HCT116 (cell line): ENCODE measurements at regions not wholly inside any gene's neighbourhood (a gene's known extent, or its start where the extent isn't known, plus 50 kb on each side); places are given as distances from the start of the nearest gene placed in this dataset.

Experiments
- ATAC-seq: fragments of 200-7000 bp; cut with Tn5 transposase; 2 replicates; pipeline ENCODE4 v1.9.1; 2020; ENCODE audit warnings: mild to moderate bottlenecking, moderate library complexity
- BruUV-seq: library from RNA; stranded (reverse); fragments of 400-500 nt; replicated peaks from 2 replicates; lab custom pipeline; 2021; lab: Mats Ljungman, UMichigan
- CTCF ChIA-PET: fragments of 300-600 bp; sonication (Branson Sonifier 250); formaldehyde crosslinking; loops from one replicate; lab custom pipeline; 2021; ENCODE audit warnings: antibody characterized with exemption; lab: Charles Lee
- POLR2A ChIA-PET: fragments of 300-600, 350-600 bp; sonication (Branson Sonifier 250); formaldehyde crosslinking; loops from one replicate; lab custom pipeline; 2021; ENCODE audit warnings: antibody characterized with exemption; lab: Charles Lee
- RAD21 ChIA-PET, 2 experiments: fragments of 300-600 bp; sonication (Branson Sonifier 250); formaldehyde crosslinking; loops; one replicate each; lab custom pipeline; 2023; ENCODE audit warnings: low total read pairs in 2 of 2; ENCODE audit not compliant: uncharacterized antibody in 2 of 2, unreplicated experiment in 2 of 2, low non-redundant PET in 1 of 2; lab: Charles Lee
- DNase-seq: peaks from one replicate; pipeline ENCODE4 v3.0.0-alpha.2; 2010; ENCODE audit warnings: low read depth, low spot score
- H2AFZ ChIP-seq: fragments of 200-600 bp; shearing (Covaris generic), sonication (generic); 2 replicates; pipeline ENCODE4 v1.6.1; 2017; ENCODE audit warnings: low read depth, mixed run types, mixed read lengths, antibody characterized with exemption, low read length; ENCODE audit not compliant: poor library complexity, severe bottlenecking
- H3K27ac ChIP-seq: 2 replicates; pipeline ENCODE4 v1.5.1; 2012; ENCODE audit warnings: low read depth, low read length
- H3K27me3 ChIP-seq: fragments of 200-600 bp; sonication (generic); 2 replicates; pipeline ENCODE4 v1.6.1; 2016; ENCODE audit warnings: mixed run types, low read length, mixed read lengths; ENCODE audit not compliant: insufficient read depth
- H3K36me3 ChIP-seq, 2 experiments: fragments of 200-500 bp in 1 of 2; fragments of 200-600 bp in 1 of 2; sonication (Bioruptor generic) in 1 of 2; sonication (generic) in 1 of 2; 2 replicates each; pipeline versions ENCODE4 v1.5.1 to v1.6.1; 2014 to 2016; ENCODE audit warnings: low read length in 2 of 2, inconsistent platforms in 1 of 2, mixed read lengths in 1 of 2, mixed run types in 1 of 2; ENCODE audit not compliant: insufficient read depth in 2 of 2, control insufficient read depth in 1 of 2
- H3K4me1 ChIP-seq, 2 experiments: fragments of 200-600 bp in 1 of 2; sonication (generic) in 1 of 2; 2 replicates each; pipeline versions ENCODE4 v1.5.1 to v1.6.1; 2012 to 2017; ENCODE audit warnings: low read length in 2 of 2, inconsistent platforms in 1 of 2, mild to moderate bottlenecking in 1 of 2, mixed read lengths in 1 of 2, mixed run types in 1 of 2, moderate library complexity in 1 of 2; ENCODE audit not compliant: insufficient read depth in 2 of 2, control insufficient read depth in 1 of 2
- H3K4me2 ChIP-seq: fragments of 200-600 bp; sonication (generic); 2 replicates; pipeline ENCODE4 v1.6.1; 2017; ENCODE audit warnings: mixed run types, low read length, mixed read lengths
- H3K4me3 ChIP-seq, 2 experiments: fragments of 200-600 bp in 1 of 2; sonication (generic) in 1 of 2; replicated peaks in 1 of 2; 2 replicates each; pipeline ENCODE4 v1.5.1; 2011 to 2016; ENCODE audit warnings: low read length in 2 of 2, control low read depth in 1 of 2, low read depth in 1 of 2, mild to moderate bottlenecking in 1 of 2, mixed read lengths in 1 of 2, mixed run types in 1 of 2
- H3K79me2 ChIP-seq: fragments of 200-600 bp; sonication (generic); 2 replicates; pipeline ENCODE4 v1.6.1; 2017; ENCODE audit warnings: mild to moderate bottlenecking, mixed run types, low read length, moderate library complexity, mixed read lengths; ENCODE audit not compliant: insufficient read depth
- H3K9ac ChIP-seq: fragments of 200-600 bp; sonication (generic); 2 replicates; pipeline ENCODE4 v1.6.1; 2016; ENCODE audit warnings: low read length, mixed read lengths
- H3K9me2 ChIP-seq: fragments of 200-600 bp; sonication (generic), shearing (Covaris generic); 2 replicates; pipeline ENCODE4 v1.6.1; 2017; ENCODE audit warnings: mixed run types, mild to moderate bottlenecking, moderate library complexity; ENCODE audit not compliant: insufficient read depth
- H3K9me3 ChIP-seq, 2 experiments: fragments of 200-500 bp in 1 of 2; fragments of 200-600 bp in 1 of 2; sonication (Bioruptor generic) in 1 of 2; sonication (generic) in 1 of 2; 2 replicates each; pipeline ENCODE4 v1.6.1; 2014 to 2017; ENCODE audit warnings: low read length in 2 of 2, mixed read lengths in 2 of 2, inconsistent platforms in 1 of 2, low read depth in 1 of 2, mild to moderate bottlenecking in 1 of 2, mixed run types in 1 of 2, moderate library complexity in 1 of 2; ENCODE audit not compliant: control insufficient read depth in 1 of 2, insufficient read depth in 1 of 2
- H4K20me1 ChIP-seq: fragments of 200-600 bp; sonication (generic), shearing (Covaris generic); 2 replicates; pipeline ENCODE4 v1.6.1; 2017; ENCODE audit warnings: mixed run types, mild to moderate bottlenecking, moderate library complexity; ENCODE audit not compliant: insufficient read depth
- CBX3 ChIP-seq: IDR thresholded peaks from 2 replicates; pipeline ENCODE4 v1.6.1; 2012; ENCODE audit warnings: low read depth
- CEBPB ChIP-seq: IDR thresholded peaks from 2 replicates; pipeline ENCODE4 v1.6.1; 2012; ENCODE audit warnings: low read depth
- EGR1 ChIP-seq: IDR thresholded peaks from 2 replicates; pipeline ENCODE4 v1.6.1; 2012; ENCODE audit warnings: low read depth
- EZH2 ChIP-seq: fragments of 200-600 bp; sonication (generic); IDR thresholded peaks from 2 replicates; pipeline ENCODE4 v1.6.1; 2017; ENCODE audit warnings: antibody characterized with exemption, mixed run types
- FOSL1 ChIP-seq: IDR thresholded peaks from 2 replicates; pipeline ENCODE4 v1.6.1; 2012; ENCODE audit warnings: low read depth
- POLR2A ChIP-seq: IDR thresholded peaks from 2 replicates; pipeline ENCODE4 v1.7.0; 2011; ENCODE audit warnings: borderline replicate concordance; ENCODE audit not compliant: insufficient read depth, insufficient read length; ENCODE audit errors: extremely low read depth
- POLR2AphosphoS5 ChIP-seq: IDR thresholded peaks from 2 replicates; pipeline ENCODE4 v1.6.1; 2011; ENCODE audit warnings: mild to moderate bottlenecking, low read depth, low read length, moderate library complexity
- RAD21 ChIP-seq: IDR thresholded peaks from 2 replicates; pipeline ENCODE4 v1.6.1; 2012; ENCODE audit warnings: low read depth, mild to moderate bottlenecking
- SIN3A ChIP-seq: IDR thresholded peaks from 2 replicates; pipeline ENCODE4 v1.6.1; 2012; ENCODE audit warnings: low read depth
- SP1 ChIP-seq: IDR thresholded peaks from 2 replicates; pipeline ENCODE4 v1.6.1; 2012; ENCODE audit warnings: low read depth
- SRF ChIP-seq: IDR thresholded peaks from 2 replicates; pipeline ENCODE4 v1.6.1; 2012; ENCODE audit warnings: low read depth
- YY1 ChIP-seq: IDR thresholded peaks from 2 replicates; pipeline ENCODE4 v1.6.1; 2011; ENCODE audit warnings: low read length, low read depth, moderate library complexity, mild to moderate bottlenecking; ENCODE audit not compliant: insufficient replicate concordance; ENCODE audit errors: extremely low read depth
- ZFX ChIP-seq: fragments of 450-650 bp; IDR thresholded peaks from 2 replicates; pipeline ENCODE4 v1.6.1; 2017
- ZNF274 ChIP-seq: fragments of 200-500 bp; sonication (Bioruptor generic); IDR thresholded peaks from 2 replicates; pipeline ENCODE4 v1.6.1; 2014; ENCODE audit warnings: mild to moderate bottlenecking, low read depth, low read length, inconsistent platforms
- intact Hi-C: fragments of 100-400 bp; cut with micrococcal nuclease; formaldehyde crosslinking; loops from 2 replicates; pipeline ENCODE4 v1.10.0; 2022
- TF ChIP-seq, protein P1 (sequence below): IDR thresholded peaks from 2 replicates; pipeline ENCODE4 v1.6.1; 2012
- TF ChIP-seq, protein P2 (sequence below): IDR thresholded peaks from 2 replicates; pipeline ENCODE4 v1.6.1; 2012
- TF ChIP-seq, protein P3 (sequence below): IDR thresholded peaks from 2 replicates; pipeline ENCODE4 v1.6.1; 2012; ENCODE audit warnings: low read depth
- TF ChIP-seq, protein P4 (sequence below), 3 experiments: fragments of 200-600 bp in 1 of 3; sonication (generic) in 1 of 3; IDR thresholded peaks in 2 of 3; conservative IDR thresholded peaks in 1 of 3; 2 replicates each; pipeline ENCODE4 v1.5.1; 2012 to 2017; ENCODE audit warnings: low read depth in 2 of 3, low read length in 2 of 3, antibody characterized with exemption in 1 of 3, borderline replicate concordance in 1 of 3, control low read depth in 1 of 3, mild to moderate bottlenecking in 1 of 3, mixed read lengths in 1 of 3, mixed run types in 1 of 3, moderate library complexity in 1 of 3; ENCODE audit not compliant: insufficient read depth in 1 of 3

DNA sequence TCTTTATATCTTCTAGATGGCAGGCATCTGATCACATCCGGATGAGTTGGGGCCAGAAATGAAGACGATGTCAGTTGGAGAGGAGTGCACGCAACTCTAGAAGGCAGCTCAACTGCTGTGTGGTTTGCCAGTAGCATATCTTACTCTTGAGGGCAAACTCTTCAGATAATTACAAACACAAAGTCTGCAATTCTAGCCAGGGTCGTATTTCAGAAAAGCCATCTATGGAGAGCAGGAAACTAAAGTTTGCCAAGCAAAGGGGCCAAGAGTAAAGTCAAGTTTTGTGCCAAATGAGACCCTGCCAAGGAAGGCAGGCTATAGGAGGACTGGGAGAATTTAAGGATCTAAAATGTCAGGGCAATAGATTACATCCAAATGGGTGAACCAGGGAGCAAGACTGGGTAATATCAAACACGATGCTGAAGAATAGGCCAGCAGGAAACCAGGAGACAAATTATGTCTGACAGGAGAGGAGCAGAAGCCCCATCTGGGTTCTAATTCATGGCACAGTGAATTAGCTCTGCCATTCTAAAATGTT, 312.5 kb upstream of the SEMA3C start:
- Histone ChIP-seq H2AFZ (no peak overlapping the region), H3K27me3 (no peaks in the 10 kb centered on the region), H3K4me2 (no peak overlapping the region), H3K36me3 (no peaks in the 10 kb centered on the region), H3K27ac (no peak overlapping the region), H3K9me3 (no peaks in the 10 kb centered on the region), H3K9ac (no peak overlapping the region), H3K4me3 (no peak overlapping the region), H3K4me1 (peaks cover 0 to 4% of the 10 kb centered on the region in 2 experiments; a peak in 1 of 4 replicates), H3K9me2 (no peaks in the 10 kb centered on the region), H3K79me2 (no peaks in the 10 kb centered on the region), H4K20me1 (no peaks in the 10 kb centered on the region)
- RAD21 ChIA-PET = no interaction called here
- BruUV-seq = no TSS peak
- no peak for DNase-seq
- POLR2A ChIA-PET = no interaction called here
- intact Hi-C loops = no loop called here
- ATAC-seq = no peak
- CTCF ChIA-PET = no interaction called here
- TF ChIP-seq ZFX = no peak
- TF ChIP-seq SIN3A = no peak
- no peak for TF ChIP-seq EGR1
- TF ChIP-seq, protein P1, sequence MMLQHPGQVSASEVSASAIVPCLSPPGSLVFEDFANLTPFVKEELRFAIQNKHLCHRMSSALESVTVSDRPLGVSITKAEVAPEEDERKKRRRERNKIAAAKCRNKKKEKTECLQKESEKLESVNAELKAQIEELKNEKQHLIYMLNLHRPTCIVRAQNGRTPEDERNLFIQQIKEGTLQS = no peak
- no peak for TF ChIP-seq CBX3
- TF ChIP-seq, protein P2, sequence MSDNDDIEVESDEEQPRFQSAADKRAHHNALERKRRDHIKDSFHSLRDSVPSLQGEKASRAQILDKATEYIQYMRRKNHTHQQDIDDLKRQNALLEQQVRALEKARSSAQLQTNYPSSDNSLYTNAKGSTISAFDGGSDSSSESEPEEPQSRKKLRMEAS = no peak
- TF ChIP-seq CEBPB = no peak
- TF ChIP-seq POLR2A = no peak
- TF ChIP-seq SP1 = no peak
- TF ChIP-seq ZNF274 = no peak
- no peak for TF ChIP-seq YY1
- TF ChIP-seq FOSL1 = no peak
- TF ChIP-seq, protein P3, sequence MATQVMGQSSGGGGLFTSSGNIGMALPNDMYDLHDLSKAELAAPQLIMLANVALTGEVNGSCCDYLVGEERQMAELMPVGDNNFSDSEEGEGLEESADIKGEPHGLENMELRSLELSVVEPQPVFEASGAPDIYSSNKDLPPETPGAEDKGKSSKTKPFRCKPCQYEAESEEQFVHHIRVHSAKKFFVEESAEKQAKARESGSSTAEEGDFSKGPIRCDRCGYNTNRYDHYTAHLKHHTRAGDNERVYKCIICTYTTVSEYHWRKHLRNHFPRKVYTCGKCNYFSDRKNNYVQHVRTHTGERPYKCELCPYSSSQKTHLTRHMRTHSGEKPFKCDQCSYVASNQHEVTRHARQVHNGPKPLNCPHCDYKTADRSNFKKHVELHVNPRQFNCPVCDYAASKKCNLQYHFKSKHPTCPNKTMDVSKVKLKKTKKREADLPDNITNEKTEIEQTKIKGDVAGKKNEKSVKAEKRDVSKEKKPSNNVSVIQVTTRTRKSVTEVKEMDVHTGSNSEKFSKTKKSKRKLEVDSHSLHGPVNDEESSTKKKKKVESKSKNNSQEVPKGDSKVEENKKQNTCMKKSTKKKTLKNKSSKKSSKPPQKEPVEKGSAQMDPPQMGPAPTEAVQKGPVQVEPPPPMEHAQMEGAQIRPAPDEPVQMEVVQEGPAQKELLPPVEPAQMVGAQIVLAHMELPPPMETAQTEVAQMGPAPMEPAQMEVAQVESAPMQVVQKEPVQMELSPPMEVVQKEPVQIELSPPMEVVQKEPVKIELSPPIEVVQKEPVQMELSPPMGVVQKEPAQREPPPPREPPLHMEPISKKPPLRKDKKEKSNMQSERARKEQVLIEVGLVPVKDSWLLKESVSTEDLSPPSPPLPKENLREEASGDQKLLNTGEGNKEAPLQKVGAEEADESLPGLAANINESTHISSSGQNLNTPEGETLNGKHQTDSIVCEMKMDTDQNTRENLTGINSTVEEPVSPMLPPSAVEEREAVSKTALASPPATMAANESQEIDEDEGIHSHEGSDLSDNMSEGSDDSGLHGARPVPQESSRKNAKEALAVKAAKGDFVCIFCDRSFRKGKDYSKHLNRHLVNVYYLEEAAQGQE = no peak
- TF ChIP-seq EZH2 = no peak
- TF ChIP-seq, protein P4, sequence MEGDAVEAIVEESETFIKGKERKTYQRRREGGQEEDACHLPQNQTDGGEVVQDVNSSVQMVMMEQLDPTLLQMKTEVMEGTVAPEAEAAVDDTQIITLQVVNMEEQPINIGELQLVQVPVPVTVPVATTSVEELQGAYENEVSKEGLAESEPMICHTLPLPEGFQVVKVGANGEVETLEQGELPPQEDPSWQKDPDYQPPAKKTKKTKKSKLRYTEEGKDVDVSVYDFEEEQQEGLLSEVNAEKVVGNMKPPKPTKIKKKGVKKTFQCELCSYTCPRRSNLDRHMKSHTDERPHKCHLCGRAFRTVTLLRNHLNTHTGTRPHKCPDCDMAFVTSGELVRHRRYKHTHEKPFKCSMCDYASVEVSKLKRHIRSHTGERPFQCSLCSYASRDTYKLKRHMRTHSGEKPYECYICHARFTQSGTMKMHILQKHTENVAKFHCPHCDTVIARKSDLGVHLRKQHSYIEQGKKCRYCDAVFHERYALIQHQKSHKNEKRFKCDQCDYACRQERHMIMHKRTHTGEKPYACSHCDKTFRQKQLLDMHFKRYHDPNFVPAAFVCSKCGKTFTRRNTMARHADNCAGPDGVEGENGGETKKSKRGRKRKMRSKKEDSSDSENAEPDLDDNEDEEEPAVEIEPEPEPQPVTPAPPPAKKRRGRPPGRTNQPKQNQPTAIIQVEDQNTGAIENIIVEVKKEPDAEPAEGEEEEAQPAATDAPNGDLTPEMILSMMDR (IDR thresholded peaks at IDR 0.05 in 2 of 3, conservative IDR thresholded peaks at IDR 0.05 in 1 of 3; ENCODE audit: borderline replicate concordance in 1 of 3, insufficient read depth in 1 of 3, low read depth in 2 of 3, low read length in 2 of 3) = no peak
- no peak for TF ChIP-seq SRF
- TF ChIP-seq RAD21 = no peak
- no peak for TF ChIP-seq POLR2AphosphoS5
